ENCODE measurements at regions not wholly inside any gene's neighbourhood (a gene's known extent, or its start where the extent isn't known, plus 50 kb on each side); places are given as distances from the start of the nearest gene placed in this dataset.
"Not testable (repeated sequence)": the region's sequence is repeated elsewhere in the genome, so short reads cannot be mapped to it uniquely, and the experiment has no call there.

- TF ChIP-seq POLR2A (IDR thresholded peaks at IDR 0.05) (no peak), POLR2AphosphoS5 (IDR thresholded peaks at IDR 0.05; ENCODE audit: insufficient read depth in 1 of 2, low read depth in 1 of 2) (no peak), CTCF (IDR thresholded peaks at IDR 0.05) (no peak)
- intact Hi-C loops (cut with DNase I): no loop called here
These were observed 218.8 kb upstream of the HES1 start for GRCh38 chr3:193917158-193917557.

GRCh38 chr3:193921465-193921864 lies 214.5 kb upstream of the HES1 start:
- no peak overlapping the region for H3K4me3 ChIP-seq
- H3K4me1 ChIP-seq: no peaks in the 10 kb centered on the region
- H3K27ac ChIP-seq: no peak overlapping the region
- H3K36me3 ChIP-seq: no peaks in the 10 kb centered on the region
- no peak for TF ChIP-seq CTCF (IDR thresholded peaks at IDR 0.05)
- no peak for TF ChIP-seq POLR2AphosphoS5 (IDR thresholded peaks at IDR 0.05; ENCODE audit: insufficient read depth in 1 of 2, low read depth in 1 of 2)
- no peak for TF ChIP-seq POLR2A (IDR thresholded peaks at IDR 0.05)
- H3K27me3 ChIP-seq: no peaks in the 10 kb centered on the region
- DNase-seq (ENCODE audit: extremely low spot score in 2 of 2): peak in 1 of 2 donors; percentile 79
- H3K9me3 ChIP-seq: no peaks in the 10 kb centered on the region
- intact Hi-C loops (cut with DNase I): no loop called here

More at GRCh38 chr3:193917158-193917557, 218.8 kb upstream of the HES1 start:
- Histone ChIP-seq H3K4me3 (no peak overlapping the region), H3K27ac (no peak overlapping the region), H3K36me3 (no peaks in the 10 kb centered on the region), H3K4me1 (no peaks in the 10 kb centered on the region), H3K27me3 (no peaks in the 10 kb centered on the region), H3K9me3 (no peaks in the 10 kb centered on the region)
- DNase-seq (ENCODE audit: extremely low spot score in 2 of 2): no peak

GRCh38 chr3:193922034-193922774 lies 213.7 kb upstream of the HES1 start:
- H3K9me3 ChIP-seq: no peaks in the 10 kb centered on the region
- no peaks in the 10 kb centered on the region for H3K27me3 ChIP-seq
- H3K4me1 ChIP-seq: no peaks in the 10 kb centered on the region
- H3K27ac ChIP-seq: no peak overlapping the region
- intact Hi-C loops (cut with DNase I): no loop called here
- no peaks in the 10 kb centered on the region for H3K36me3 ChIP-seq
- no peak overlapping the region for H3K4me3 ChIP-seq
- TF ChIP-seq POLR2A (IDR thresholded peaks at IDR 0.05): no peak
- TF ChIP-seq POLR2AphosphoS5 (IDR thresholded peaks at IDR 0.05; ENCODE audit: insufficient read depth in 1 of 2, low read depth in 1 of 2): no peak
- no peak for TF ChIP-seq CTCF (IDR thresholded peaks at IDR 0.05)
- peak in 1 of 2 donors; percentile 34 for DNase-seq (ENCODE audit: extremely low spot score in 2 of 2)

- H3K4me1 ChIP-seq; DNase-seq (ENCODE audit: extremely low spot score in 2 of 2); H3K27ac ChIP-seq; H3K27me3 ChIP-seq; H3K9me3 ChIP-seq; H3K36me3 ChIP-seq; H3K4me3 ChIP-seq; intact Hi-C loops (cut with DNase I): not testable (repeated sequence)
These were observed 212.0 kb upstream of the HES1 start for GRCh38 chr3:193923958-193924357.

GRCh38 chr3:193926071-193926470 lies 209.9 kb upstream of the HES1 start:
- DNase-seq (ENCODE audit: extremely low spot score in 2 of 2); H3K4me1 ChIP-seq; H3K27ac ChIP-seq; H3K36me3 ChIP-seq; H3K4me3 ChIP-seq; H3K27me3 ChIP-seq; intact Hi-C loops (cut with DNase I); H3K9me3 ChIP-seq: not testable (repeated sequence)

- H3K4me3 ChIP-seq; H3K36me3 ChIP-seq; H3K4me1 ChIP-seq; DNase-seq (ENCODE audit: extremely low spot score in 2 of 2); intact Hi-C loops (cut with DNase I); H3K9me3 ChIP-seq; H3K27me3 ChIP-seq; H3K27ac ChIP-seq: not testable (repeated sequence)
These were observed 208.3 kb upstream of the HES1 start for GRCh38 chr3:193927413-193928206.
